GM18873 (cell line): ENCODE measurements at regions not wholly inside any gene's neighbourhood (a gene's known extent, or its start where the extent isn't known, plus 50 kb on each side); places are given as distances from the start of the nearest gene placed in this dataset.
"Not testable (repeated sequence)": the region's sequence is repeated elsewhere in the genome, so short reads cannot be mapped to it uniquely, and the experiment has no call there.

ENCODE experiments used
- ATAC-seq: cut with Tn5 transposase; IDR thresholded peaks from one replicate; pipeline ENCODE4 v1.9.1; 2021; ENCODE audit warnings: mild to moderate bottlenecking, moderate library complexity, moderate number of reproducible peaks; ENCODE audit not compliant: unreplicated experiment, low FRiP score

GRCh38 chr5:130964231-130965202 is 200.5 kb downstream of the HINT1 start:
- no peak for ATAC-seq

GRCh38 chr5:130963798-130964197 is 201.3 kb downstream of the HINT1 start:
- ATAC-seq, result no peak

GRCh38 chr5:130957151-130957550 is 207.9 kb downstream of the HINT1 start:
- no peak for ATAC-seq

GRCh38 chr5:130955041-130955440 is 210.0 kb downstream of the HINT1 start:
- ATAC-seq, result no peak

- no peak for ATAC-seq
Observed at GRCh38 chr5:130954336-130954735, 210.7 kb downstream of the HINT1 start.

- ATAC-seq, result no peak
Observed at GRCh38 chr5:130939059-130939458, 226.0 kb downstream of the HINT1 start.

GRCh38 chr5:130937046-130937445 is 228.0 kb downstream of the HINT1 start:
- no peak for ATAC-seq

GRCh38 chr5:130923543-130924124 is 241.4 kb downstream of the HINT1 start:
- no peak for ATAC-seq

GRCh38 chr5:130912088-130912487 is 253.0 kb downstream of the HINT1 start:
- ATAC-seq, result no peak

GRCh38 chr5:130908186-130908585 is 256.9 kb downstream of the HINT1 start:
- ATAC-seq, result no peak

GRCh38 chr5:130897537-130898195 is 267.4 kb downstream of the HINT1 start:
- not testable (repeated sequence) for ATAC-seq

- not testable (repeated sequence) for ATAC-seq
Observed at GRCh38 chr5:130897181-130897536, 267.9 kb downstream of the HINT1 start.

- no peak for ATAC-seq
Observed at GRCh38 chr5:130896636-130897035, 268.4 kb downstream of the HINT1 start.

- ATAC-seq, result no peak
Observed at GRCh38 chr5:130893006-130893405, 272.1 kb downstream of the HINT1 start.

GRCh38 chr5:130890610-130891009 is 274.4 kb downstream of the HINT1 start:
- no peak for ATAC-seq

- no peak for ATAC-seq
Observed at GRCh38 chr5:130885691-130886090, 279.4 kb downstream of the HINT1 start.

GRCh38 chr5:130885027-130885426 is 280.0 kb downstream of the HINT1 start:
- no peak for ATAC-seq

- ATAC-seq, result no peak
Observed at GRCh38 chr5:130884023-130884422, 281.0 kb downstream of the HINT1 start.

GRCh38 chr5:130875656-130876055 is 289.4 kb downstream of the HINT1 start:
- ATAC-seq, result no peak

- no peak for ATAC-seq
Observed at GRCh38 chr5:130874861-130875417, 290.1 kb downstream of the HINT1 start.
